Immature natural killer cell (primary cell): ENCODE measurements at regions not wholly inside any gene's neighbourhood (a gene's known extent, or its start where the extent isn't known, plus 50 kb on each side); places are given as distances from the start of the nearest gene placed in this dataset.

ENCODE experiments used
- DNase-seq, 3 donors: peaks; one replicate each; pipeline ENCODE4 v3.0.0; 2022; ENCODE audit warnings: mixed read lengths in 1 of 3
- H3K27ac Mint-ChIP-seq, 6 donors: one replicate each; pipeline ENCODE4 v1.8.0; 2020; ENCODE audit warnings: mixed read lengths in 6 of 6, mild to moderate bottlenecking in 5 of 6, inconsistent platforms in 4 of 6, moderate library complexity in 3 of 6
- H3K27me3 Mint-ChIP-seq, 3 donors: one replicate each; pipeline ENCODE4 v1.8.0; 2020 to 2021; ENCODE audit warnings: low read depth in 3 of 3, mild to moderate bottlenecking in 3 of 3, mixed read lengths in 3 of 3, moderate library complexity in 3 of 3, inconsistent platforms in 1 of 3
- H3K36me3 Mint-ChIP-seq, 3 donors: one replicate each; pipeline ENCODE4 v1.8.0; 2020; ENCODE audit warnings: mixed read lengths in 3 of 3, inconsistent platforms in 2 of 3, mild to moderate bottlenecking in 2 of 3
- H3K4me1 Mint-ChIP-seq, 2 donors: one replicate each; pipeline ENCODE4 v1.8.0; 2020; ENCODE audit warnings: inconsistent platforms in 2 of 2, mild to moderate bottlenecking in 2 of 2, mixed read lengths in 2 of 2, moderate library complexity in 1 of 2
- H3K4me3 Mint-ChIP-seq, 5 donors: one replicate each; pipeline ENCODE4 v1.8.0; 2020; ENCODE audit warnings: mild to moderate bottlenecking in 5 of 5, mixed read lengths in 5 of 5, inconsistent platforms in 3 of 5, moderate library complexity in 3 of 5
- H3K9me3 Mint-ChIP-seq, 6 donors: one replicate each; pipeline ENCODE4 v1.8.0; 2020; ENCODE audit warnings: mild to moderate bottlenecking in 6 of 6, mixed read lengths in 6 of 6, inconsistent platforms in 4 of 6, moderate library complexity in 3 of 6

- no peaks in the 10 kb centered on the region for H3K36me3 Mint-ChIP-seq
- DNase-seq = no peak
- peaks cover 0 to 3% (median 0%) of the 10 kb centered on the region in 6 donors for H3K9me3 Mint-ChIP-seq
- no peak overlapping the region for H3K27ac Mint-ChIP-seq
- H3K4me1 Mint-ChIP-seq = peaks cover 8 to 10% of the 10 kb centered on the region in 2 donors
- H3K27me3 Mint-ChIP-seq = peaks cover 0 to 6% (median 4%) of the 10 kb centered on the region in 3 donors
- no peak overlapping the region for H3K4me3 Mint-ChIP-seq
Measured at GRCh38 chr3:144273601-144274000, 302.0 kb downstream of the DIPK2A start.

GRCh38 chr3:144275005-144275404 is 303.4 kb downstream of the DIPK2A start:
- no peak for DNase-seq
- no peak overlapping the region for H3K27ac Mint-ChIP-seq
- no peaks in the 10 kb centered on the region for H3K9me3 Mint-ChIP-seq
- H3K27me3 Mint-ChIP-seq = peaks cover 0 to 6% (median 3%) of the 10 kb centered on the region in 3 donors
- peak overlapping the region; percentile 2 to 36 (median 8) for H3K4me3 Mint-ChIP-seq
- H3K36me3 Mint-ChIP-seq = no peaks in the 10 kb centered on the region
- H3K4me1 Mint-ChIP-seq = peaks cover 10 to 15% of the 10 kb centered on the region in 2 donors

DNA sequence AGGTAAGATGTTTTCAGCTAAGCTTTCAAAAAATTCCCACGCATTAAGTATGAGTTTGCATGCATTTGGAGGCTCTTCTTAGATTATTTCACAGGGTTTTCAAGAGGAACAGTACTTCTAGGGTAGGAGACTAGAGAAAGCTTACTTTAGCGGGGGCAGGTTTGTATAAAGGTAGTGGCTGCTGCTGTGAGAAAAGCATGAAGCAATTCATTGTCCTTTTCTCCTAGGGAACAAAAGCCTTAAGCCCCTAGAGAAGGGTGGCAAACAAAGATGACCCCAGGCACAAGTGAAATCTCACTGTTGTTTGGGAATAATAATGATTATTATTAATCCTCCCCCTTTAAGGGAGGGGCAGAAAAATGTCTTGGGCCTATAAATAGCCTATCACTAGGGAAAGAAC is 310.7 kb downstream of the DIPK2A start:
- H3K27ac Mint-ChIP-seq = no peak overlapping the region
- H3K36me3 Mint-ChIP-seq = no peaks in the 10 kb centered on the region
- no peak for DNase-seq
- H3K4me3 Mint-ChIP-seq = no peak overlapping the region
- H3K27me3 Mint-ChIP-seq = peaks cover 0 to 3% (median 0%) of the 10 kb centered on the region in 3 donors
- H3K9me3 Mint-ChIP-seq = no peaks in the 10 kb centered on the region
- H3K4me1 Mint-ChIP-seq = peaks cover 2 to 11% of the 10 kb centered on the region in 2 donors

DNA sequence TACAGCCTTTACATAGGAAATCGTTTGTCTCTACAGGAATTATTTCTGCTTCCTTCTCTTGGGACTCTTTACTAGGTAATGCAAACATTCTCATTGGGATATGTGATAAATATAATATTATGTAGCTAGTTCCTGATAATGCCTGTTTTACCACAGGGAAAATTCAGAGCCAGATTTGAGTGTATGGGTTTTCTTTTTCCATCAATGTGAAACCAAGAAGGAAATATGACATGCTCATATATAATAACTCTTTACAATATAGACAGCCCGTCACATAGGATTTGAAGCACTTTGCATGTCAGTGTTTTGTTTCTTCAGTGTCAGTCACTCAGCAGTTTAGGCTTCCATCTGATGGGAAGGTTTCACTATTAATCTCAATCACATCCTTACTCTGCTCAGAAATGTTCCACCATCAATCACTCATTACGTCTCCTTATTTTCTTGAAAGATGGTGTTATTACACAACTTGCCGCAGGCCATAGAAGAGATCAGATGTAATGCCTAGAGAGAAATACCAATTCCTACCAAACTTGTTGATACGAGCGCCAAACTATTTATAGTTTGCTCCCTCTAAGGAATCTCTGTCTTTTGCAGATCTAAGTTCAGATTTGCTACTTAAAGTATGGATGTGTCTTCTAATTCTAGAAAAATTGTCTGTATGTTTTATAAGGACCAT is 314.8 kb downstream of the DIPK2A start:
- H3K27me3 Mint-ChIP-seq = peaks cover 0 to 2% (median 0%) of the 10 kb centered on the region in 3 donors
- no peak overlapping the region for H3K4me3 Mint-ChIP-seq
- H3K27ac Mint-ChIP-seq = no peak overlapping the region
- H3K36me3 Mint-ChIP-seq = no peaks in the 10 kb centered on the region
- H3K4me1 Mint-ChIP-seq = peaks cover 2 to 4% of the 10 kb centered on the region in 2 donors
- no peak for DNase-seq
- H3K9me3 Mint-ChIP-seq = peaks cover 0 to 5% (median under 1%) of the 10 kb centered on the region in 6 donors

DNA sequence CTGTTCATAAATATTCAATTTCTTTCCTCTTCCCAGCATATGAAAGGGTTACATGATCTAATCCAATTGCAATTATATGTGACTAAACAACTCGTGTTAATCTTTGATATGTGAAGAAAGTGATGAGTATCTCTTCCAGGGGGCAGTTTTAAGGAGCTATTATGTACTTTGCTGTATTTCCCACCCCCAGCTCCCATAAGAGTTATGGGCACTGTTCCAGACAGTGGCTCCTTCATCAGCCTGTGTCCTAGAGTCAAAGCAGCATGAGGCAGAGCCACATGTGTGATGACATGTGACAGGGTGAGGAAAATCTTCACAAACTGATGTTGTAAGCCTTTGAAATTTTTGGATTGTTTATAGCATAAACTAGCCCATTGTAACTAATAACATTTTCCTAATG is 315.4 kb downstream of the DIPK2A start:
- Mint-ChIP-seq H3K27ac (no peak overlapping the region), H3K4me1 (peaks cover 2 to 4% of the 10 kb centered on the region in 2 donors), H3K4me3 (no peak overlapping the region), H3K27me3 (peaks cover 0 to 2% (median 0%) of the 10 kb centered on the region in 3 donors), H3K36me3 (no peaks in the 10 kb centered on the region), H3K9me3 (peaks cover 0 to 6% (median 1%) of the 10 kb centered on the region in 6 donors)
- no peak for DNase-seq

GRCh38 chr3:144289057-144289456 is 317.4 kb downstream of the DIPK2A start:
- H3K27ac Mint-ChIP-seq = no peak overlapping the region
- H3K27me3 Mint-ChIP-seq = no peaks in the 10 kb centered on the region
- DNase-seq = no peak

GRCh38 chr3:144294659-144295538 is 323.3 kb downstream of the DIPK2A start:
- no peaks in the 10 kb centered on the region for H3K27me3 Mint-ChIP-seq
- H3K9me3 Mint-ChIP-seq = peaks cover 0 to 10% (median under 1%) of the 10 kb centered on the region in 6 donors
- peaks cover 8 to 12% of the 10 kb centered on the region in 2 donors for H3K4me1 Mint-ChIP-seq
- H3K4me3 Mint-ChIP-seq = peak overlapping the region in 4 of 5 donors; percentile 6 to 64 (median 46)
- no peaks in the 10 kb centered on the region for H3K36me3 Mint-ChIP-seq
- H3K27ac Mint-ChIP-seq = peak overlapping the region in 2 of 6 donors; percentile 45 to 74
- DNase-seq = peak in 1 of 3 donors; percentile 15

More at GRCh38 chr3:144289057-144289456, 317.4 kb downstream of the DIPK2A start:
- Mint-ChIP-seq H3K9me3 (peaks cover 0 to 10% (median 1%) of the 10 kb centered on the region in 6 donors), H3K4me1 (no peaks in the 10 kb centered on the region), H3K36me3 (no peaks in the 10 kb centered on the region), H3K4me3 (no peak overlapping the region)

DNA sequence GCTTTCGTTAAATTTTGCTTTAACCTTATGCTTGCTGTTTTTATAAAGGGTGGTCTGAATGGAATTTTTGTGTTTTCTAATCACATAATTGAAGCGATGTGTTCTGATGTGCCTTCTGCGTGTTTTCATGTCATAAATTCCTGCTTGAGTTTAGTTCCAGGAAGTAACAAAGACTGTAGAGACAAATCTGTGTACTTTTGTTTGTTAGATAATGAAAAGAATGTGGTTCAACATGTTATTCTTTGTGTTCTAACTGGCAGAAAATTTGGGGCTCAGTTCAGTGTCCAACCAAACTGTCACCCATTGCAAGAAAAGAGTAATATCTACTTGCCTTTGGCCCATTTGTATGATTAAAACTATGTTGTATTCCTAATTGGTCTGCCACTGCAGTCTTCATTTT is 324.0 kb downstream of the DIPK2A start:
- Mint-ChIP-seq H3K4me3 (peak overlapping the region in 4 of 5 donors; percentile 6 to 64 (median 46)), H3K36me3 (no peaks in the 10 kb centered on the region), H3K27me3 (no peaks in the 10 kb centered on the region), H3K4me1 (peaks cover 8 to 12% of the 10 kb centered on the region in 2 donors), H3K9me3 (peaks cover 0 to 10% (median 1%) of the 10 kb centered on the region in 6 donors), H3K27ac (peak overlapping the region in 4 of 6 donors; percentile 47 to 74 (median 64))
- no peak for DNase-seq

- H3K36me3 Mint-ChIP-seq = no peaks in the 10 kb centered on the region
- H3K27me3 Mint-ChIP-seq = no peaks in the 10 kb centered on the region
- no peak overlapping the region for H3K27ac Mint-ChIP-seq
- peaks cover 0 to 13% (median 0%) of the 10 kb centered on the region in 6 donors for H3K9me3 Mint-ChIP-seq
- no peak overlapping the region for H3K4me3 Mint-ChIP-seq
- DNase-seq = no peak
- peaks cover 8 to 12% of the 10 kb centered on the region in 2 donors for H3K4me1 Mint-ChIP-seq
Measured at GRCh38 chr3:144296808-144297207, 325.2 kb downstream of the DIPK2A start.

- peaks cover 0 to 6% (median 0%) of the 10 kb centered on the region in 3 donors for H3K36me3 Mint-ChIP-seq
- H3K9me3 Mint-ChIP-seq = peaks cover 0 to 25% (median 8%) of the 10 kb centered on the region in 6 donors
- no peaks in the 10 kb centered on the region for H3K4me1 Mint-ChIP-seq
- H3K4me3 Mint-ChIP-seq = no peak overlapping the region
- H3K27ac Mint-ChIP-seq = no peak overlapping the region
- no peak for DNase-seq
- peaks cover 0 to 4% (median 0%) of the 10 kb centered on the region in 3 donors for H3K27me3 Mint-ChIP-seq
Measured at GRCh38 chr3:144301863-144302262, 330.2 kb downstream of the DIPK2A start.

DNA sequence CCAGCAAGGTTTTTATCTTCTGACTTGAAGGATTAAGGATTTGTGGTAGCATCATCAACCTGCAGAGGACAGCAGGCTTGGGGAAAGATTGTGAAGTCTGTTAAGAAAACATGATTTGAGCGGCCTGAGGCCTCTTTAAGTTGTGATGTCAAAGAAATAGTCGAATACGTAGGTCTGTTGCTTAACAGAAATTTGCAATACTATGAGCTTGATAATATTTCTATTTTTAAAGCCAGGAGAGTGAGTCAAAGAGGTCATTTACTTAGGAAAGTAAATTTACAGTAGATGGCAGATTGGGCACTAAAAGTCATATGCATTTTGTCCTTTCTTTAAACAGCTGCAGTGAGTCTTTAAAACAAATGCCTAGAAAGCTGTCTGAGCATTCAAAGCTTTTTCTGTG is 336.3 kb downstream of the DIPK2A start:
- no peak overlapping the region for H3K27ac Mint-ChIP-seq
- H3K9me3 Mint-ChIP-seq = peaks cover 0 to 26% (median 7%) of the 10 kb centered on the region in 6 donors
- H3K4me3 Mint-ChIP-seq = no peak overlapping the region
- no peak for DNase-seq
- H3K27me3 Mint-ChIP-seq = peaks cover 0 to 7% (median 0%) of the 10 kb centered on the region in 3 donors
- H3K36me3 Mint-ChIP-seq = peaks cover 0 to 6% (median 0%) of the 10 kb centered on the region in 3 donors
- peaks cover 7 to 18% of the 10 kb centered on the region in 2 donors for H3K4me1 Mint-ChIP-seq

GRCh38 chr3:144308396-144308795 is 336.8 kb downstream of the DIPK2A start:
- no peak for DNase-seq
- Mint-ChIP-seq H3K4me3 (peak overlapping the region in 1 of 5 donors; percentile 15), H3K9me3 (peaks cover 0 to 25% (median 7%) of the 10 kb centered on the region in 6 donors), H3K4me1 (peaks cover 7 to 18% of the 10 kb centered on the region in 2 donors), H3K27ac (no peak overlapping the region), H3K36me3 (peaks cover 0 to 6% (median 0%) of the 10 kb centered on the region in 3 donors), H3K27me3 (peaks cover 0 to 7% (median 0%) of the 10 kb centered on the region in 3 donors)

DNA sequence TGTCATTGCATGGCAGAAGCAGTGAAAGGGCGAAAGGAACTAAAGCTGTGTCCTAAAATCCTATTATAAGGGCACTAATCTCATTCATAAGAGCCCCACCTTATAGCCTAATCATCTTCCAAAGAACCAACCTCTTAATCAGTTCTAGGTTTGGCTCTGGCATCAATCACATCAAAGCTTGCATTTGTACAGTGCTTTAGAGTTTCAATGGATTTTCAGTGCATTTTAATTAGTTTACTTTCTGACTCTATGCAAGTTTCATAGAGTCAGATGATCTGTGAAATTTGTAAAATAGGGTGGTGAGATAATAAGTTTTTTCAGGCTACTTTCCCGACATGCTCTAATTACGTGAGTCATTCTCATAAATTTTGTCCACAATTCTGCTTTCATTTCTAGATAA is 341.1 kb downstream of the DIPK2A start:
- Mint-ChIP-seq H3K4me1 (peaks cover 7 to 16% of the 10 kb centered on the region in 2 donors), H3K9me3 (peaks cover 0 to 10% (median 3%) of the 10 kb centered on the region in 6 donors), H3K36me3 (no peaks in the 10 kb centered on the region), H3K27ac (no peak overlapping the region), H3K4me3 (no peak overlapping the region), H3K27me3 (peaks cover 0 to 3% (median 3%) of the 10 kb centered on the region in 3 donors)
- no peak for DNase-seq

DNA sequence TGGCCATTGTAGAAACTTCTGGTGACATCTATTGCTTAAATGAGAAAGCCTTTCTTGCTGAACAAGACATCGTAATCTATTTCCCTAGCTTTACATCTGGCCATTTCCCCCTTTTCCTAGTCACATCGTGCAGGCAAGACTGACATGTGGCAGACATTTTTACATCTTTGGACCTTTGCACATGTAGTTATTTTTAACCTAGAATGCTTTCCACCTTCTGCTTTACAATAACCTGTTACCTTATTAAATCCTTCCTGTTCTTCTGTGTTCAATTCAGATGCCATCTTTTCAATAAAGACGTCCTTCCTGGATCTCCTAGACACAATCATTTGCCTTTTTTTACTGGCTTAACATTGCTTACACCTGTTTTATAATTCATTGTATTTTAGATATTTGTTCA is 343.3 kb downstream of the DIPK2A start:
- no peak overlapping the region for H3K27ac Mint-ChIP-seq
- peaks cover 0 to 7% (median 3%) of the 10 kb centered on the region in 3 donors for H3K27me3 Mint-ChIP-seq
- H3K4me1 Mint-ChIP-seq = no peaks in the 10 kb centered on the region
- H3K9me3 Mint-ChIP-seq = peaks cover 0 to 10% (median 1%) of the 10 kb centered on the region in 6 donors
- H3K4me3 Mint-ChIP-seq = no peak overlapping the region
- H3K36me3 Mint-ChIP-seq = no peaks in the 10 kb centered on the region
- no peak for DNase-seq
